ENCODE measurements at regions not wholly inside any gene's neighbourhood (a gene's known extent, or its start where the extent isn't known, plus 50 kb on each side); places are given as distances from the start of the nearest gene placed in this dataset.

GRCh38 chr5:56649569-56649968, 165.8 kb upstream of the MAP3K1 start:
- Histone ChIP-seq H3K4me1 (ENCODE audit: control insufficient read depth in 3 of 3, insufficient read depth in 3 of 3, low read length in 3 of 3) (no peaks in the 10 kb centered on the region), H3K9ac (ENCODE audit: low read depth in 1 of 3, low read length in 3 of 3) (no peak overlapping the region), H3K4me3 (ENCODE audit: low read length in 3 of 3) (no peak overlapping the region), H3K36me3 (ENCODE audit: control insufficient read depth in 3 of 3, insufficient read depth in 3 of 3, low read length in 3 of 3) (no peaks in the 10 kb centered on the region), H3K9me3 (ENCODE audit: control insufficient read depth in 3 of 3, low read length in 3 of 3) (no peaks in the 10 kb centered on the region), H3K27me3 (ENCODE audit: control insufficient read depth in 3 of 3, insufficient read depth in 3 of 3, low read length in 3 of 3) (no peaks in the 10 kb centered on the region), H3K27ac (ENCODE audit: low read depth, low read length) (no peak overlapping the region)

- H3K9me3 ChIP-seq (ENCODE audit: control insufficient read depth in 3 of 3, low read length in 3 of 3) = no peaks in the 10 kb centered on the region
- no peaks in the 10 kb centered on the region for H3K4me1 ChIP-seq (ENCODE audit: control insufficient read depth in 3 of 3, insufficient read depth in 3 of 3, low read length in 3 of 3)
- no peaks in the 10 kb centered on the region for H3K27me3 ChIP-seq (ENCODE audit: control insufficient read depth in 3 of 3, insufficient read depth in 3 of 3, low read length in 3 of 3)
- H3K4me3 ChIP-seq (ENCODE audit: low read length in 3 of 3) = no peak overlapping the region
- H3K9ac ChIP-seq (ENCODE audit: low read depth in 1 of 3, low read length in 3 of 3) = no peak overlapping the region
- no peaks in the 10 kb centered on the region for H3K36me3 ChIP-seq (ENCODE audit: control insufficient read depth in 3 of 3, insufficient read depth in 3 of 3, low read length in 3 of 3)
- H3K27ac ChIP-seq (ENCODE audit: low read depth, low read length) = no peak overlapping the region
These were observed 166.8 kb upstream of the MAP3K1 start for GRCh38 chr5:56648460-56649034.

GRCh38 chr5:56647099-56647850, 168.1 kb upstream of the MAP3K1 start:
- Histone ChIP-seq H3K27me3 (ENCODE audit: control insufficient read depth in 3 of 3, insufficient read depth in 3 of 3, low read length in 3 of 3) (no peaks in the 10 kb centered on the region), H3K9me3 (ENCODE audit: control insufficient read depth in 3 of 3, low read length in 3 of 3) (no peaks in the 10 kb centered on the region), H3K4me1 (ENCODE audit: control insufficient read depth in 3 of 3, insufficient read depth in 3 of 3, low read length in 3 of 3) (no peaks in the 10 kb centered on the region), H3K36me3 (ENCODE audit: control insufficient read depth in 3 of 3, insufficient read depth in 3 of 3, low read length in 3 of 3) (no peaks in the 10 kb centered on the region), H3K4me3 (ENCODE audit: low read length in 3 of 3) (no peak overlapping the region), H3K27ac (ENCODE audit: low read depth, low read length) (no peak overlapping the region), H3K9ac (ENCODE audit: low read depth in 1 of 3, low read length in 3 of 3) (no peak overlapping the region)

- Histone ChIP-seq H3K4me1 (ENCODE audit: control insufficient read depth in 3 of 3, insufficient read depth in 3 of 3, low read length in 3 of 3) (no peaks in the 10 kb centered on the region), H3K36me3 (ENCODE audit: control insufficient read depth in 3 of 3, insufficient read depth in 3 of 3, low read length in 3 of 3) (no peaks in the 10 kb centered on the region), H3K4me3 (ENCODE audit: low read length in 3 of 3) (no peak overlapping the region), H3K27ac (ENCODE audit: low read depth, low read length) (no peak overlapping the region), H3K9me3 (ENCODE audit: control insufficient read depth in 3 of 3, low read length in 3 of 3) (no peaks in the 10 kb centered on the region), H3K27me3 (ENCODE audit: control insufficient read depth in 3 of 3, insufficient read depth in 3 of 3, low read length in 3 of 3) (no peaks in the 10 kb centered on the region), H3K9ac (ENCODE audit: low read depth in 1 of 3, low read length in 3 of 3) (no peak overlapping the region)
These were observed 173.6 kb upstream of the MAP3K1 start for GRCh38 chr5:56641635-56642260.

- Histone ChIP-seq H3K9ac (ENCODE audit: low read depth in 1 of 3, low read length in 3 of 3) (no peak overlapping the region), H3K27me3 (ENCODE audit: control insufficient read depth in 3 of 3, insufficient read depth in 3 of 3, low read length in 3 of 3) (no peaks in the 10 kb centered on the region), H3K4me3 (ENCODE audit: low read length in 3 of 3) (no peak overlapping the region), H3K27ac (ENCODE audit: low read depth, low read length) (no peak overlapping the region), H3K36me3 (ENCODE audit: control insufficient read depth in 3 of 3, insufficient read depth in 3 of 3, low read length in 3 of 3) (no peaks in the 10 kb centered on the region), H3K4me1 (ENCODE audit: control insufficient read depth in 3 of 3, insufficient read depth in 3 of 3, low read length in 3 of 3) (no peaks in the 10 kb centered on the region), H3K9me3 (ENCODE audit: control insufficient read depth in 3 of 3, low read length in 3 of 3) (no peaks in the 10 kb centered on the region)
These were observed 174.5 kb upstream of the MAP3K1 start for GRCh38 chr5:56640763-56641406.

GRCh38 chr5:56639476-56639875, 175.9 kb upstream of the MAP3K1 start:
- Histone ChIP-seq H3K27ac (ENCODE audit: low read depth, low read length) (no peak overlapping the region), H3K9ac (ENCODE audit: low read depth in 1 of 3, low read length in 3 of 3) (no peak overlapping the region), H3K36me3 (ENCODE audit: control insufficient read depth in 3 of 3, insufficient read depth in 3 of 3, low read length in 3 of 3) (no peaks in the 10 kb centered on the region), H3K4me3 (ENCODE audit: low read length in 3 of 3) (no peak overlapping the region), H3K27me3 (ENCODE audit: control insufficient read depth in 3 of 3, insufficient read depth in 3 of 3, low read length in 3 of 3) (no peaks in the 10 kb centered on the region), H3K9me3 (ENCODE audit: control insufficient read depth in 3 of 3, low read length in 3 of 3) (no peaks in the 10 kb centered on the region), H3K4me1 (ENCODE audit: control insufficient read depth in 3 of 3, insufficient read depth in 3 of 3, low read length in 3 of 3) (no peaks in the 10 kb centered on the region)

- H3K9me3 ChIP-seq (ENCODE audit: control insufficient read depth in 3 of 3, low read length in 3 of 3) = no peaks in the 10 kb centered on the region
- H3K27me3 ChIP-seq (ENCODE audit: control insufficient read depth in 3 of 3, insufficient read depth in 3 of 3, low read length in 3 of 3) = no peaks in the 10 kb centered on the region
- H3K9ac ChIP-seq (ENCODE audit: low read depth in 1 of 3, low read length in 3 of 3) = no peak overlapping the region
- H3K4me3 ChIP-seq (ENCODE audit: low read length in 3 of 3) = no peak overlapping the region
- no peak overlapping the region for H3K27ac ChIP-seq (ENCODE audit: low read depth, low read length)
- H3K36me3 ChIP-seq (ENCODE audit: control insufficient read depth in 3 of 3, insufficient read depth in 3 of 3, low read length in 3 of 3) = no peaks in the 10 kb centered on the region
- H3K4me1 ChIP-seq (ENCODE audit: control insufficient read depth in 3 of 3, insufficient read depth in 3 of 3, low read length in 3 of 3) = no peaks in the 10 kb centered on the region
These were observed 176.5 kb upstream of the MAP3K1 start for GRCh38 chr5:56638768-56639238.

GRCh38 chr5:56638061-56638621, 177.2 kb upstream of the MAP3K1 start:
- Histone ChIP-seq H3K9ac (ENCODE audit: low read depth in 1 of 3, low read length in 3 of 3) (no peak overlapping the region), H3K4me1 (ENCODE audit: control insufficient read depth in 3 of 3, insufficient read depth in 3 of 3, low read length in 3 of 3) (no peaks in the 10 kb centered on the region), H3K4me3 (ENCODE audit: low read length in 3 of 3) (no peak overlapping the region), H3K36me3 (ENCODE audit: control insufficient read depth in 3 of 3, insufficient read depth in 3 of 3, low read length in 3 of 3) (no peaks in the 10 kb centered on the region), H3K9me3 (ENCODE audit: control insufficient read depth in 3 of 3, low read length in 3 of 3) (no peaks in the 10 kb centered on the region), H3K27ac (ENCODE audit: low read depth, low read length) (no peak overlapping the region), H3K27me3 (ENCODE audit: control insufficient read depth in 3 of 3, insufficient read depth in 3 of 3, low read length in 3 of 3) (no peaks in the 10 kb centered on the region)

GRCh38 chr5:56637321-56637920, 177.9 kb upstream of the MAP3K1 start:
- Histone ChIP-seq H3K27me3 (ENCODE audit: control insufficient read depth in 3 of 3, insufficient read depth in 3 of 3, low read length in 3 of 3) (no peaks in the 10 kb centered on the region), H3K27ac (ENCODE audit: low read depth, low read length) (no peak overlapping the region), H3K9ac (ENCODE audit: low read depth in 1 of 3, low read length in 3 of 3) (no peak overlapping the region), H3K4me1 (ENCODE audit: control insufficient read depth in 3 of 3, insufficient read depth in 3 of 3, low read length in 3 of 3) (no peaks in the 10 kb centered on the region), H3K36me3 (ENCODE audit: control insufficient read depth in 3 of 3, insufficient read depth in 3 of 3, low read length in 3 of 3) (no peaks in the 10 kb centered on the region), H3K4me3 (ENCODE audit: low read length in 3 of 3) (no peak overlapping the region), H3K9me3 (ENCODE audit: control insufficient read depth in 3 of 3, low read length in 3 of 3) (no peaks in the 10 kb centered on the region)
